AG04450 (cell line): ENCODE measurements at regions not wholly inside any gene's neighbourhood (a gene's known extent, or its start where the extent isn't known, plus 50 kb on each side); places are given as distances from the start of the nearest gene placed in this dataset.
A peak's percentile ranks its signal among the peaks of the same experiment; 100 is the strongest.

Source experiments
- CTCF ChIA-PET: fragments of 300-600, 350-600 bp; formaldehyde crosslinking; extraction: SDS; loops from one replicate; lab custom pipeline; 2022; ENCODE audit warnings: antibody characterized with exemption, inconsistent platforms; lab: Charles Lee
- POLR2A ChIA-PET: fragments of 350-600 bp; formaldehyde crosslinking; extraction: SDS; loops from one replicate; lab custom pipeline; 2021; ENCODE audit warnings: antibody characterized with exemption, inconsistent platforms; lab: Yijun Ruan, JAX
- DNase-seq: peaks from one replicate; pipeline ENCODE4 v3.0.0-alpha.2; 2011; ENCODE audit warnings: low read depth, low spot score
- H3K27ac ChIP-seq: one replicate; pipeline ENCODE4 v1.5.1; 2012; ENCODE audit warnings: low read depth, low read length, control low read depth
- H3K27me3 ChIP-seq: one replicate; pipeline ENCODE4 v1.6.0; 2012; ENCODE audit warnings: low read length; ENCODE audit not compliant: control insufficient read depth, insufficient read depth
- H3K4me3 ChIP-seq: 2 replicates; pipeline ENCODE4 v1.5.1; 2011; ENCODE audit warnings: mild to moderate bottlenecking, low read depth, low read length, control low read depth
- H3K9me3 ChIP-seq: 2 replicates; pipeline ENCODE4 v1.5.1; 2012; ENCODE audit warnings: low read length; ENCODE audit not compliant: control insufficient read depth, insufficient read depth
- CTCF ChIP-seq: IDR thresholded peaks from 2 replicates; pipeline ENCODE4 v1.5.1; 2011; ENCODE audit warnings: low read depth, low read length, control low read depth, inconsistent platforms

DNA sequence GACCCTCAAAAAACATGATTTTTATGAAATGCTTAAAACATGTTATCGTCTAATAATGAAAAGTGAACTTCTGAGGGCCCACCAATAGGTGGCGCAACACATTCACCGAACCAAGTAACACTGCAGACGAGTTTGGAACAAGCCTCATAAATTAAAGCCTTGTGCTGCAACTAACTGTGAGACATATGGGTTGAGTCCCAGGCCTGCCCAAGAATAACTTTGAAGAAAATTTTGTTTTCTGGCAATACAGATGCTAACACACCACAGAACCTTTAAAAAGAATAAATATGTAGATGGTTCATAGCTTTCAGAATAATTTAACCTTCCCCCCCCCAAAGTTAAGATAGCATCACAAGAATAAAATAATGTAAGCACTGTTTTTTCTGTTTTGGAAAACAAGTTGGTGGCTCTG, 285.9 kb downstream of the RNF144A start:
- H3K27me3 ChIP-seq, result no peaks in the 10 kb centered on the region
- H3K4me3 ChIP-seq, result no peak overlapping the region
- no peak overlapping the region for H3K27ac ChIP-seq
- H3K9me3 ChIP-seq, result no peaks in the 10 kb centered on the region; the same call in 1 of the 2 replicates
- peak; percentile 90 for TF ChIP-seq CTCF
- peak; percentile 15 for DNase-seq
- POLR2A ChIA-PET, result no interaction called here
- CTCF ChIA-PET, result interaction anchor here (0.6 to 1.5 kb wide), 19 partner anchors 9 to 1557 kb away, joined by 3 to 14 read pairs (median 3); no protein-coding TSS in a partner anchor

GRCh38 chr2:7205151-7205830, 288.1 kb downstream of the RNF144A start:
- Histone ChIP-seq H3K9me3 (no peaks in the 10 kb centered on the region; the same call in 1 of the 2 replicates), H3K27me3 (no peaks in the 10 kb centered on the region), H3K27ac (no peak overlapping the region), H3K4me3 (no peak overlapping the region)
- ChIA-PET CTCF (interaction anchor here (0.6 kb wide), 1 partner anchor 891 kb away, joined by 3 read pairs; no protein-coding TSS in a partner anchor), POLR2A (no interaction called here)
- no peak for DNase-seq
- no peak for TF ChIP-seq CTCF

GRCh38 chr2:7206111-7206810, 289.0 kb downstream of the RNF144A start:
- Histone ChIP-seq H3K27ac (no peak overlapping the region), H3K27me3 (no peaks in the 10 kb centered on the region), H3K9me3 (no peaks in the 10 kb centered on the region; the same call in 1 of the 2 replicates), H3K4me3 (no peak overlapping the region)
- TF ChIP-seq CTCF, result no peak
- ChIA-PET CTCF (no interaction called here), POLR2A (no interaction called here)
- DNase-seq, result no peak

- Histone ChIP-seq H3K4me3 (no peak overlapping the region), H3K27ac (no peak overlapping the region), H3K9me3 (no peaks in the 10 kb centered on the region; the same call in 1 of the 2 replicates), H3K27me3 (no peaks in the 10 kb centered on the region)
- ChIA-PET CTCF (no interaction called here), POLR2A (no interaction called here)
- TF ChIP-seq CTCF, result no peak
- DNase-seq, result no peak
These were observed 290.4 kb downstream of the RNF144A start for GRCh38 chr2:7207631-7208030.
